NCI-H1105 treated with DMSO at 0.1 percent for 48 hours (cell line): ENCODE measurements at regions not wholly inside any gene's neighbourhood (a gene's known extent, or its start where the extent isn't known, plus 50 kb on each side); places are given as distances from the start of the nearest gene placed in this dataset.

ENCODE experiments used
- DNase-seq: peaks from one replicate; lab custom pipeline; 2025; lab: John Stamatoyannopoulos, UW

- DNase-seq: no peak
Measured at GRCh38 chr7:116418524-116418923, 81.0 kb upstream of the CAV2 start.

- DNase-seq: no peak
Measured at GRCh38 chr7:116420003-116420402, 79.5 kb upstream of the CAV2 start.

- DNase-seq: no peak
Measured at GRCh38 chr7:116421298-116421697, 78.2 kb upstream of the CAV2 start.

- no peak for DNase-seq
Measured at GRCh38 chr7:116422683-116423082, 76.9 kb upstream of the CAV2 start.

- DNase-seq: no peak
Measured at GRCh38 chr7:116423499-116423898, 76.0 kb upstream of the CAV2 start.

- no peak for DNase-seq
Measured at GRCh38 chr7:116425647-116426209, 73.8 kb upstream of the CAV2 start.

- DNase-seq: peak; percentile 19
Measured at GRCh38 chr7:116426428-116427156, 72.9 kb upstream of the CAV2 start.

GRCh38 chr7:116429986-116430619, 69.4 kb upstream of the CAV2 start:
- no peak for DNase-seq

GRCh38 chr7:116431787-116432526, 67.6 kb upstream of the CAV2 start:
- DNase-seq: no peak

GRCh38 chr7:116432527-116432916, 67.0 kb upstream of the CAV2 start:
- DNase-seq: no peak

GRCh38 chr7:116433246-116433645, 66.3 kb upstream of the CAV2 start:
- no peak for DNase-seq

GRCh38 chr7:116434820-116435341, 64.7 kb upstream of the CAV2 start:
- DNase-seq: no peak

- no peak for DNase-seq
Measured at GRCh38 chr7:116436305-116436826, 63.2 kb upstream of the CAV2 start.

- DNase-seq: no peak
Measured at GRCh38 chr7:116438267-116438666, 61.3 kb upstream of the CAV2 start.

- no peak for DNase-seq
Measured at GRCh38 chr7:116439005-116439404, 60.5 kb upstream of the CAV2 start.

GRCh38 chr7:116439841-116440549, 59.5 kb upstream of the CAV2 start:
- DNase-seq: no peak

GRCh38 chr7:116441534-116441933, 58.0 kb upstream of the CAV2 start:
- DNase-seq: no peak

GRCh38 chr7:116443101-116443523, 56.4 kb upstream of the CAV2 start:
- DNase-seq: no peak

GRCh38 chr7:116443646-116444045, 55.9 kb upstream of the CAV2 start:
- DNase-seq: no peak

- DNase-seq: no peak
Measured at GRCh38 chr7:116445447-116446211, 53.9 kb upstream of the CAV2 start.
